Coronary artery (tissue), 2 donors: ENCODE measurements at regions not wholly inside any gene's neighbourhood (a gene's known extent, or its start where the extent isn't known, plus 50 kb on each side); places are given as distances from the start of the nearest gene placed in this dataset.

Experiments used
- DNase-seq: peaks from one replicate; pipeline ENCODE4 v3.0.0-alpha.2; 2017; ENCODE audit warnings: low spot score
- H3K27ac ChIP-seq, 2 donors: fragments of 200-600 bp; sonication (generic); one replicate each; pipeline ENCODE4 v1.5.1; 2016 to 2019
- H3K4me3 ChIP-seq: fragments of 200-600 bp; sonication (generic); 2 replicates; pipeline ENCODE4 v1.5.1; 2016; ENCODE audit warnings: mild to moderate bottlenecking, moderate library complexity
- CTCF ChIP-seq: fragments of 200-600 bp; sonication (generic); IDR thresholded peaks from one replicate; pipeline ENCODE4 v1.5.1; 2019; ENCODE audit warnings: antibody characterized with exemption

DNA sequence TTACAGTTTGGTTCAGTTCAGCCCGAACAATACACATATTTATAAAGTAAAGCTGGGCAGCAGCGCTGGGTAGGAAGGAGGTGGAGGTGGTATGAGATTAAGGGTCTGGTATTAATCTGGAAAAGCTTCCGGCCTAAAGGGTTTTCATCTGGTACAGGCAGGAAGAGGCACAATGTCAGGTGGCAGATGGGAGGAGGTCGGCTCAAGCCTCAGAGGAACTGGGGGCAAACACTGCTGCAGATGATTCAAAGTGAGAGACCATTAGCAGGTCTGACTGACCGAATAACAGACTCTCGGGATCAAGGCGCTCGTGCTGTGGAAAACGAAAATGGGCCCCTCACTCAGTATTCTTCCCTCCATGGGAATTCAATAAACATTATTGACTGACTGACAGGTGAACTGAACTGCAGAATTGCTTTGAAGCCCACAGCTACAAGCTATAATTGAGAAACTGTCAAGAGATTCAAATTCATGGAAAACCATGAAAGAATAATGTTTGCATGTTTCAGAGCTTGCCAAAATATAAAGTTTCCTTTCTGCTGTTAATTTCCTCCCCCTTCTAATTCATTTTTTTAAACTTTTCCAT lies 75.3 kb downstream of the TMEM167A start:
- TF ChIP-seq CTCF: no peak
- DNase-seq: no peak
- Histone ChIP-seq H3K27ac (no peak overlapping the region), H3K4me3 (no peak overlapping the region)

DNA sequence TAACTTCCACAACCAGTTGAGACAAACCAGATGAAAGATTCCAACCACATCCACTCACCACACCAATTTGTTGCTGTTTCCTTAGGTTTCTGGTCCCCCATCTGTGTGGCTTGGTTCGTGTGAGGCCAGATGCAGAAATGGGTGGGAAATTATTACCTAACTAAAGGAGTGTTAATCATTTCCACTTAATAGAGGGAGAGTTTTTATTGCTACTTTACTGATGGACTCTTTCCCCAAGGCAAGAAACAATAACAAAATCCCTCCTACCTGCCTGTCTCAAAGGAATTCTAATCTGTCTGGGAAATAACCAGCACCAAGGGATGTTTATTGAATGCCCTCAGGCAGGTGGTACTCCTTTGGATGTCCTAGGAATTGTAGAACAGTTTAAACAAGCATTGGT lies 76.3 kb downstream of the TMEM167A start:
- H3K4me3 ChIP-seq: no peak overlapping the region
- no peak overlapping the region for H3K27ac ChIP-seq
- no peak for DNase-seq
- TF ChIP-seq CTCF: no peak

DNA sequence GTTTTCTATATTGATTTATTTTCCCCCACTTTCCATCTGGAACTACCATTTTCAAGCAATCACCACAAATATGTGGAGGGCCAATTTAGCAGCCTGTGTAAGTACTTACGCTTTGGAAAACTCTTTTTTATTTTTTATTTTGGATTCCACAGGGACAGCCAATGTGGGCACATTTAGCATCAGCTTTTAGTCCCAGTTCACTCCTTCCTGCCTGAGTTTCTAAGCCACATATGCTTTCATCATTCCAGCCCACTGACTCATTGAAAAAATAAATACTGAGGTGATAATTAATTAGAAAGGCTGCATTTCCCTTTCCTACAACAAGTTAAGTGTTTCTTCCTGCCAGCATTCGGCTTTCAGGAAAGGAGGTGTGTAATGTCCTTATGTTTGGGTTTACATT lies 76.8 kb downstream of the TMEM167A start:
- H3K27ac ChIP-seq: no peak overlapping the region
- TF ChIP-seq CTCF: no peak
- no peak for DNase-seq
- H3K4me3 ChIP-seq: no peak overlapping the region

DNA sequence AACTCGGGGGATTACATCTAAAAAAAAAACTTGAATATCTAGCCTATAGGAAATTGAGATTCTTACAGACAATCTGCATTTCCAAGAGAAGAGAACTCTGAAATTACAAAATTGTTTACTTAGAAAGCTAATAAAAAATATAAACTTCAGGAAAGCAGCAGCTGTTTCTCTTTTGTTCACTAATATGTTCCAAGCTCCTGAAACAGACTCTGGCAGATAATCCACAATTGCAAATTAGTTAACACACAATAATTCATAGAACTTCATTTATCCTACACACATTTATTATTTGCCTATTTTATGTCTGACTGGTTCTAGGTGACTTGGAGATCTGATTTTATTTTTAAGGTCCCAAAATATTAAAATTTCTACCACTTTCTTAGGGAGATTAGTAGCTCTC lies 83.8 kb downstream of the TMEM167A start:
- Histone ChIP-seq H3K4me3 (no peak overlapping the region), H3K27ac (no peak overlapping the region)
- TF ChIP-seq CTCF: no peak
- no peak for DNase-seq

DNA sequence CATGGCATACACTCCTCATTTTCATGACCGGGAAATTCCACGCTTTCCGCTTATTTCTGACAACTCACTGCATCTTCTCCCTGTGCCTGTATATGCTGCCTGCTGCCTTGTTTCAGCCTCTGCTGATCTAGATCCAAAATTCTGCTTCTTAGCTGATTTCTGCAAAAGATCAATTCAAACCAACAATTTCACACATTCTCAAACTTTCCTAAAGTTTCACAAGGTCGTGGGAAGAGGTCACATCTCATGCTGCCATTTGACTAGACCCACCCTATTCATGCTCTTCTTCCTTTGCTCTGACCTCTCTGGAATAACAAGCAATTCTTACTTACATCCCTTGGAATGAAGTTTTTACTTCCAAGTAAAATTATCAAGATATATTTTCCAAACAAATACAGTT lies 84.5 kb downstream of the TMEM167A start:
- TF ChIP-seq CTCF: no peak
- no peak for DNase-seq
- Histone ChIP-seq H3K4me3 (no peak overlapping the region), H3K27ac (no peak overlapping the region)

- Histone ChIP-seq H3K4me3 (no peak overlapping the region), H3K27ac (no peak overlapping the region)
- DNase-seq: no peak
- TF ChIP-seq CTCF: no peak
Measured at GRCh38 chr5:82991678-82992323, 85.4 kb downstream of the TMEM167A start.

DNA sequence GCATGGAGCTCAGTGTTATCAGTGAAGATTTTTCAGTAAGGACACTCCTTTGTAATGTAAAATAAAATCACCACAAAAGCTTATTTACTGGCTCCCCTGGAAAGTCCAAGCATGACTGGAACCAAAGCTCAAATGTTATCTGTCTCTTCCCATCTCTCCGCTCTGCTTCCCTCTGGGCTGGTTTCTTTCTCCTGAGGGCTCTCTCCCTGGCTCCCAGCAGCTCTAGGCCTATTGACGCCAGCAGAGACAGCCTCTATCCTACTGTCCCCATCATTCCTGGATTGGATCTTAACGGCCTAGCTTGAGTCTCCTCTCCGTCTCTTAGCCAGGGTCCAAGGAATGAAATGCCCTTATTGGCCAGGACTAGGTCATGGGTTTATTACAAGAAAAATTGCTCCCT lies 86.1 kb downstream of the TMEM167A start:
- Histone ChIP-seq H3K27ac (no peak overlapping the region), H3K4me3 (no peak overlapping the region)
- TF ChIP-seq CTCF: no peak
- no peak for DNase-seq
